ENCODE measurements at regions not wholly inside any gene's neighbourhood (a gene's known extent, or its start where the extent isn't known, plus 50 kb on each side); places are given as distances from the start of the nearest gene placed in this dataset.
"Not testable (repeated sequence)": the region's sequence is repeated elsewhere in the genome, so short reads cannot be mapped to it uniquely, and the experiment has no call there.

DNA sequence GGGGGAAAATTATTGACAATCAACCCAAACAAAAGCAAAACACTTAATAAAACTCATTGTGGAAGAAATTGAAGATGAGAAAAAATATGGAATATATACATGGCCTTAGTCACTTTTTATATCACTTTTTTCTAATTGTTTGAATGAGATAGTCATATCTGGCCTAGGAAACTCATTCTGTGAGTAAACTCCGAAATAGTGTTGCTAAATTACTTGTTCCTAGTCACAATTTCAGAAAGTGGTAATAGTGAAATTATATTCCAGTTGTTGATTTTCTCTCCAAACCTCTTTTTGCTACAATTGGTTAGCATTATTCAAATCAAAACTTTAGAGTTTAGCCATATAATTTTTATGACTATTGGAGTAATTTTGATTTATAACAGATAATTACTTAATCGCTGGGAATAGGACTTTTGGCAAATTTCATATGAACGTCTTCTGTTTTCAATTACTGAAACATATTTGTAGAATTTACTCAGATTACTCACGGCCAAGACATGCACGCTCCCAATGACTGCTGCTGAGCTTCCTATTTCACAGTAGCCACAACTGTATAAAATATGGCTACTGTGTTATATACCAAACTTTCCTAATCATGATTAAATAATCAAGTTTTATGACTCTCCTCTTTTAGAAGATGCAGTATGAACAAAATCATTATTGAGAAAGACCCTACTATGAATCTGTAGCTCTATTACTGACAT lies 199.7 kb upstream of the ZNF322 start:
- not testable (repeated sequence) for TF ChIP-seq EZH2phosphoT487 (IDR thresholded peaks at IDR 0.05; ENCODE audit: insufficient read depth, low read depth); EZH2 (IDR thresholded peaks at IDR 0.05; ENCODE audit: insufficient read depth, poor library complexity, severe bottlenecking)

Measured in GM23248 (cell line).